Endothelial cell of umbilical vein (primary cell): ENCODE measurements at regions not wholly inside any gene's neighbourhood (a gene's known extent, or its start where the extent isn't known, plus 50 kb on each side); places are given as distances from the start of the nearest gene placed in this dataset.

Source experiments
- EZH2 ChIP-seq: IDR thresholded peaks from 2 replicates; pipeline ENCODE4 v1.6.1; 2012; ENCODE audit warnings: borderline replicate concordance, low read depth, mild to moderate bottlenecking, moderate library complexity, low read length, inconsistent platforms; ENCODE audit not compliant: severe bottlenecking
- FOS ChIP-seq: IDR thresholded peaks from 2 replicates; pipeline ENCODE4 v1.6.1; 2011; ENCODE audit warnings: mild to moderate bottlenecking, low read length, moderate library complexity, borderline replicate concordance; ENCODE audit not compliant: insufficient read depth
- GATA2 ChIP-seq: IDR thresholded peaks from 2 replicates; pipeline ENCODE4 v1.7.0; 2011; ENCODE audit warnings: low read depth, mild to moderate bottlenecking, moderate library complexity, mixed read lengths, low read length; ENCODE audit not compliant: insufficient read length, insufficient read depth
- JUN ChIP-seq: IDR thresholded peaks from 2 replicates; pipeline ENCODE4 v1.6.1; 2011; ENCODE audit warnings: borderline replicate concordance, low read depth; ENCODE audit not compliant: insufficient read length, insufficient read depth
- MYC ChIP-seq: IDR thresholded peaks from one replicate; pipeline ENCODE4 v1.6.1; 2011; ENCODE audit warnings: mild to moderate bottlenecking, low read depth, low read length
- POLR2A ChIP-seq: IDR thresholded peaks from 2 replicates; pipeline ENCODE4 v1.6.1; 2012; ENCODE audit warnings: low read depth, mild to moderate bottlenecking, control low read depth, low read length
- POLR2AphosphoS5 ChIP-seq: IDR thresholded peaks from 2 replicates; pipeline ENCODE4 v1.6.1; 2012; ENCODE audit warnings: low read depth, mild to moderate bottlenecking, control low read depth, low read length, moderate library complexity; ENCODE audit not compliant: insufficient read depth
- TF ChIP-seq, protein P1 (sequence below), 2 donors: IDR thresholded peaks; 1 replicate in 1 of 2; 2 replicates in 1 of 2; pipeline ENCODE4 v1.5.1; 2011; ENCODE audit warnings: low read length in 2 of 2, mild to moderate bottlenecking in 2 of 2, moderate library complexity in 2 of 2, control low read depth in 1 of 2, inconsistent platforms in 1 of 2, low read depth in 1 of 2; ENCODE audit not compliant: insufficient read depth in 1 of 2; ENCODE audit errors: extremely low read depth in 1 of 2
- TF ChIP-seq, protein P2 (sequence below): IDR thresholded peaks from 2 replicates; pipeline ENCODE4 v1.6.1; 2011; ENCODE audit not compliant: insufficient read depth, insufficient read length

DNA sequence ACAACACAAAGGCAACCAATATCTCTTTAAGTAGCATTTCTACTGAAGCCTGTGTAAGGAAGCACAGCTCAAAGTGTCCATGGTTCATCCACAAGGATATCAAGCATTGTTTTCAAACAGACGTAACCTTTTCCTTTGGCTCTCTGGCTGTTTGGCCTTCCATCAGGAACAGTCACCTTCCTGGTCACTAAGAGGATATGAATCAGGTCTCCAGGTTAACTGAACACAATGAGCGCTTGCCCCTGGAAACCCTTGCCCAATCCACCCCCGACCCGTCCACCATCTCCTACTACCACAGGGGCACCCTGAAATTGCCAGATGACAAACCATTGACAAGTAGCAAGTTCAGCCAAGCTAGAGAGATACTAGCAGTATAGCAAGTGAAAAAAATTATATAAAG lies 114.4 kb upstream of the COL21A1 start:
- TF ChIP-seq, protein P1, sequence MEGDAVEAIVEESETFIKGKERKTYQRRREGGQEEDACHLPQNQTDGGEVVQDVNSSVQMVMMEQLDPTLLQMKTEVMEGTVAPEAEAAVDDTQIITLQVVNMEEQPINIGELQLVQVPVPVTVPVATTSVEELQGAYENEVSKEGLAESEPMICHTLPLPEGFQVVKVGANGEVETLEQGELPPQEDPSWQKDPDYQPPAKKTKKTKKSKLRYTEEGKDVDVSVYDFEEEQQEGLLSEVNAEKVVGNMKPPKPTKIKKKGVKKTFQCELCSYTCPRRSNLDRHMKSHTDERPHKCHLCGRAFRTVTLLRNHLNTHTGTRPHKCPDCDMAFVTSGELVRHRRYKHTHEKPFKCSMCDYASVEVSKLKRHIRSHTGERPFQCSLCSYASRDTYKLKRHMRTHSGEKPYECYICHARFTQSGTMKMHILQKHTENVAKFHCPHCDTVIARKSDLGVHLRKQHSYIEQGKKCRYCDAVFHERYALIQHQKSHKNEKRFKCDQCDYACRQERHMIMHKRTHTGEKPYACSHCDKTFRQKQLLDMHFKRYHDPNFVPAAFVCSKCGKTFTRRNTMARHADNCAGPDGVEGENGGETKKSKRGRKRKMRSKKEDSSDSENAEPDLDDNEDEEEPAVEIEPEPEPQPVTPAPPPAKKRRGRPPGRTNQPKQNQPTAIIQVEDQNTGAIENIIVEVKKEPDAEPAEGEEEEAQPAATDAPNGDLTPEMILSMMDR (IDR thresholded peaks at IDR 0.05; ENCODE audit: extremely low read depth in 1 of 2, insufficient read depth in 1 of 2, low read depth in 1 of 2, low read length in 2 of 2) = no peak
- TF ChIP-seq EZH2 (no peak), POLR2A (peak; percentile 49), POLR2AphosphoS5 (peak; percentile 89), MYC (no peak), FOS (peak; percentile 98), JUN (peak; percentile 91), GATA2 (peak; percentile 89)
- TF ChIP-seq, protein P2, sequence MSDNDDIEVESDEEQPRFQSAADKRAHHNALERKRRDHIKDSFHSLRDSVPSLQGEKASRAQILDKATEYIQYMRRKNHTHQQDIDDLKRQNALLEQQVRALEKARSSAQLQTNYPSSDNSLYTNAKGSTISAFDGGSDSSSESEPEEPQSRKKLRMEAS = no peak
